SK-N-SH (cell line): ENCODE measurements at regions not wholly inside any gene's neighbourhood (a gene's known extent, or its start where the extent isn't known, plus 50 kb on each side); places are given as distances from the start of the nearest gene placed in this dataset.

Experiments used
- CTCF ChIA-PET: fragments of 300-600, 350-600 bp; formaldehyde crosslinking; extraction: SDS; loops from one replicate; lab custom pipeline; 2021; lab: Yijun Ruan, JAX
- POLR2A ChIA-PET: fragments of 350-600 bp; sonication (Branson Sonifier 250); formaldehyde crosslinking; extraction: SDS; loops from one replicate; lab custom pipeline; 2020; ENCODE audit warnings: antibody characterized with exemption, inconsistent platforms; lab: Yijun Ruan, JAX
- DNase-seq: peaks from one replicate; pipeline ENCODE4 v3.0.0; 2012
- H2AFZ ChIP-seq: fragments of 200-600 bp; sonication (generic); 2 replicates; pipeline ENCODE4 v1.8.1; 2016; ENCODE audit warnings: antibody characterized with exemption, mild to moderate bottlenecking, low read depth
- H3F3A ChIP-seq: fragments of 200-600 bp; sonication (generic); replicated peaks from 2 replicates; pipeline ENCODE3; 2016; ENCODE audit warnings: antibody characterized with exemption, mild to moderate bottlenecking; ENCODE audit not compliant: insufficient read depth
- H3K27ac ChIP-seq, 2 experiments: fragments of 200-500 bp in 1 of 2; fragments of 200-600 bp in 1 of 2; sonication (Bioruptor generic) in 1 of 2; sonication (generic), shearing (Covaris generic) in 1 of 2; 2 replicates each; pipeline versions ENCODE4 v1.5.1 to v1.6.1; 2014 to 2016; ENCODE audit warnings: low read depth in 2 of 2, inconsistent platforms in 1 of 2, low read length in 1 of 2, mild to moderate bottlenecking in 1 of 2, mixed read lengths in 1 of 2
- H3K27me3 ChIP-seq: fragments of 200-600 bp; sonication (generic), shearing (Covaris generic); 2 replicates; pipeline ENCODE4 v1.6.1; 2016; ENCODE audit warnings: mixed run types; ENCODE audit not compliant: insufficient read depth
- H3K36me3 ChIP-seq, 2 experiments: fragments of 200-500 bp in 1 of 2; fragments of 200-600 bp in 1 of 2; sonication (Bioruptor generic) in 1 of 2; sonication (generic) in 1 of 2; replicated peaks in 1 of 2; 2 replicates each; pipeline versions ENCODE3 to v1.5.1; 2014 to 2016; ENCODE audit warnings: low read length in 1 of 2, mild to moderate bottlenecking in 1 of 2; ENCODE audit not compliant: insufficient read depth in 2 of 2, control insufficient read depth in 1 of 2
- H3K4me1 ChIP-seq, 2 experiments: fragments of 200-500 bp in 1 of 2; fragments of 200-600 bp in 1 of 2; sonication (Bioruptor generic) in 1 of 2; sonication (generic), shearing (Covaris generic) in 1 of 2; 2 replicates each; pipeline versions ENCODE4 v1.5.1 to v1.6.1; 2014 to 2016; ENCODE audit warnings: low read depth in 1 of 2, low read length in 1 of 2, mixed run types in 1 of 2; ENCODE audit not compliant: insufficient read depth in 2 of 2, control insufficient read depth in 1 of 2
- H3K4me2 ChIP-seq: fragments of 200-600 bp; sonication (generic), shearing (Covaris generic); 2 replicates; pipeline ENCODE4 v1.6.1; 2017; ENCODE audit warnings: mixed run types
- H3K4me3 ChIP-seq, 2 experiments: fragments of 200-500 bp in 1 of 2; fragments of 200-600 bp in 1 of 2; sonication (Bioruptor generic) in 1 of 2; sonication (generic), shearing (Covaris generic) in 1 of 2; 2 replicates each; pipeline versions ENCODE4 v1.5.1 to v1.8.1; 2014 to 2016; ENCODE audit warnings: low read depth in 2 of 2, inconsistent platforms in 1 of 2, low read length in 1 of 2, mild to moderate bottlenecking in 1 of 2, mixed read lengths in 1 of 2, moderate library complexity in 1 of 2
- H3K79me2 ChIP-seq: fragments of 200-600 bp; sonication (generic); 2 replicates; pipeline ENCODE4 v1.8.1; 2017; ENCODE audit warnings: mild to moderate bottlenecking; ENCODE audit not compliant: insufficient read depth
- H3K9ac ChIP-seq: fragments of 200-600 bp; sonication (generic); 2 replicates; pipeline ENCODE4 v1.6.1; 2017; ENCODE audit warnings: mixed run types
- H3K9me2 ChIP-seq: fragments of 200-600 bp; sonication (generic); 2 replicates; pipeline ENCODE4 v1.6.1; 2017; ENCODE audit warnings: mixed run types
- H3K9me3 ChIP-seq: fragments of 200-600 bp; sonication (generic); 2 replicates; pipeline ENCODE4 v1.6.1; 2017; ENCODE audit warnings: mixed run types, mild to moderate bottlenecking, moderate library complexity
- H4K20me1 ChIP-seq: fragments of 200-600 bp; sonication (generic); 2 replicates; pipeline ENCODE4 v1.6.1; 2017; ENCODE audit warnings: mild to moderate bottlenecking, mixed run types; ENCODE audit not compliant: insufficient read depth
- CHD2 ChIP-seq: fragments of 150-350 bp; IDR thresholded peaks from 2 replicates; pipeline ENCODE4 v1.6.1; 2018; ENCODE audit warnings: low read length; ENCODE audit not compliant: partially characterized antibody
- GABPA ChIP-seq: IDR thresholded peaks from 2 replicates; pipeline ENCODE4 v1.4.0; 2012; ENCODE audit warnings: low read depth, mild to moderate bottlenecking
- GATA2 ChIP-seq: sonication (generic); formaldehyde crosslinking; IDR thresholded peaks from 2 replicates; pipeline ENCODE4 v1.5.0; 2020; ENCODE audit warnings: mild to moderate bottlenecking, missing genetic modification reagents
- IRF3 ChIP-seq: fragments of 150-350 bp; IDR thresholded peaks from 2 replicates; pipeline ENCODE4 v1.6.1; 2016; ENCODE audit warnings: mild to moderate bottlenecking, low read depth, low read length
- JUND ChIP-seq: IDR thresholded peaks from 2 replicates; pipeline ENCODE4 v1.4.0; 2012
- MEF2A ChIP-seq: IDR thresholded peaks from 2 replicates; pipeline ENCODE4 v1.4.0; 2012; ENCODE audit warnings: low read depth, borderline replicate concordance
- MXI1 ChIP-seq: IDR thresholded peaks from 2 replicates; pipeline ENCODE4 v1.6.1; 2012; ENCODE audit warnings: mild to moderate bottlenecking, low read depth, low read length, improper control_type of control experiment
- NFIC ChIP-seq: IDR thresholded peaks from 2 replicates; pipeline ENCODE4 v1.4.0; 2012; ENCODE audit warnings: borderline replicate concordance
- PBX3 ChIP-seq: IDR thresholded peaks from 2 replicates; pipeline ENCODE4; 2012
- POLR2AphosphoS5 ChIP-seq: IDR thresholded peaks from 2 replicates; pipeline ENCODE4 v1.6.1; 2012; ENCODE audit warnings: low read depth, low read length
- RCOR1 ChIP-seq: fragments of 150-350 bp; IDR thresholded peaks from 2 replicates; pipeline ENCODE4 v1.6.1; 2017; ENCODE audit warnings: antibody characterized with exemption, low read length
- SIN3A ChIP-seq: IDR thresholded peaks from 2 replicates; pipeline ENCODE4 v1.6.1; 2012; ENCODE audit warnings: low read depth, mild to moderate bottlenecking, low read length, moderate library complexity, borderline replicate concordance
- TAF1 ChIP-seq: IDR thresholded peaks from 2 replicates; pipeline ENCODE4 v1.6.1; 2012; ENCODE audit warnings: low read depth, mild to moderate bottlenecking, low read length, moderate library complexity, borderline replicate concordance
- USF1 ChIP-seq: IDR thresholded peaks from 2 replicates; pipeline ENCODE4 v1.4.0; 2012; ENCODE audit warnings: low read depth, borderline replicate concordance
- YY1 ChIP-seq: IDR thresholded peaks from 2 replicates; pipeline ENCODE4 v1.4.0; 2012; ENCODE audit warnings: low read depth, mild to moderate bottlenecking
- whole genome bisulfite sequencing: methylation state at CpG from one replicate; pipeline ENCODE4 v1.1.6; 2017; ENCODE audit warnings: low lambda C conversion rate; 5-methylcytosine and 5-hydroxymethylcytosine counted together

- Histone ChIP-seq H3K4me2 (no peak overlapping the region), H3K79me2 (no peaks in the 10 kb centered on the region), H3K4me1 (peaks cover 0 to 2% of the 10 kb centered on the region in 2 experiments; a peak in 1 of 4 replicates), H2AFZ (no peak overlapping the region), H3K9ac (no peak overlapping the region), H3K9me3 (no peaks in the 10 kb centered on the region), H3K27ac (no peak overlapping the region), H3K4me3 (no peak overlapping the region), H3K9me2 (no peaks in the 10 kb centered on the region), H3K36me3 (no peaks in the 10 kb centered on the region), H4K20me1 (no peaks in the 10 kb centered on the region), H3F3A (no peaks in the 10 kb centered on the region), H3K27me3 (no peaks in the 10 kb centered on the region)
- WGBS, result 47% methylated on average over 3 of the region's 3 CpGs
- no peak for TF ChIP-seq RCOR1
- no peak for TF ChIP-seq IRF3
- TF ChIP-seq MEF2A, result no peak
- no peak for TF ChIP-seq GABPA
- TF ChIP-seq MXI1, result no peak
- no peak for TF ChIP-seq TAF1
- no peak for TF ChIP-seq NFIC
- TF ChIP-seq USF1, result no peak
- TF ChIP-seq SIN3A, result no peak
- no peak for TF ChIP-seq JUND
- no peak for TF ChIP-seq CHD2
- no peak for TF ChIP-seq YY1
- no peak for TF ChIP-seq PBX3
- ChIA-PET POLR2A (no interaction called here), CTCF (interaction anchor here (1.5 kb wide), 1 partner anchor 10 kb away, joined by 6 read pairs; no protein-coding TSS in a partner anchor)
- no peak for DNase-seq
Measured at GRCh38 chr9:84478996-84479395, 138.4 kb upstream of the SLC28A3 start.

- no peak overlapping the region for H3K4me2 ChIP-seq
- CTCF ChIA-PET, result no interaction called here
- H3K27me3 ChIP-seq, result no peaks in the 10 kb centered on the region
- 55% methylated on average over 7 of the region's 9 CpGs for WGBS
- no peak overlapping the region for H2AFZ ChIP-seq
- H3K36me3 ChIP-seq, result no peaks in the 10 kb centered on the region
- H3K9ac ChIP-seq, result no peak overlapping the region
- no peaks in the 10 kb centered on the region for H3K9me2 ChIP-seq
- TF ChIP-seq TAF1, result no peak
- TF ChIP-seq POLR2AphosphoS5, result no peak
- no peak for TF ChIP-seq JUND
- no peak for TF ChIP-seq NFIC
- no peak for TF ChIP-seq GABPA
- TF ChIP-seq GATA2 (CRISPR knock-in tag), result no peak
- H3K79me2 ChIP-seq, result no peaks in the 10 kb centered on the region
- no peaks in the 10 kb centered on the region for H3F3A ChIP-seq
- H3K4me1 ChIP-seq, result peaks cover 0 to 2% of the 10 kb centered on the region in 2 experiments; a peak in 1 of 4 replicates
- POLR2A ChIA-PET, result no interaction called here
- no peak overlapping the region for H3K4me3 ChIP-seq
- no peaks in the 10 kb centered on the region for H3K9me3 ChIP-seq
- DNase-seq, result no peak
- no peak overlapping the region for H3K27ac ChIP-seq
- no peaks in the 10 kb centered on the region for H4K20me1 ChIP-seq
Measured at GRCh38 chr9:84480071-84480470, 139.5 kb upstream of the SLC28A3 start.
